Right ventricle myocardium inferior (tissue), 1 donor: ENCODE measurements at regions not wholly inside any gene's neighbourhood (a gene's known extent, or its start where the extent isn't known, plus 50 kb on each side); places are given as distances from the start of the nearest gene placed in this dataset.

Source experiments
- ATAC-seq: fragments of 200-7000 bp; cut with Tn5 transposase; one replicate; pipeline ENCODE4 v1.9.1; 2020; ENCODE audit warnings: mild to moderate bottlenecking, moderate library complexity
- DNase-seq: peaks from one replicate; pipeline ENCODE4 v3.0.0; 2021; ENCODE audit errors: missing footprints
- intact Hi-C: fragments of 100-400 bp; cut with DNase I; formaldehyde crosslinking; loops from one replicate; pipeline ENCODE4 v1.11.0; 2022
- donor health status: DM: no; HTN: yes; CAD: no; lungs with severe emphysema.

- ATAC-seq (peak; percentile 32), DNase-seq (peak; percentile 53)
- intact Hi-C loops, result no loop called here
These were observed 117.3 kb downstream of the GALR1 start for GRCh38 chr18:77366720-77367641.

- intact Hi-C loops, result no loop called here
- DNase-seq, result no peak
- ATAC-seq, result no peak
These were observed 120.0 kb downstream of the GALR1 start for GRCh38 chr18:77369644-77370043.

- DNase-seq, result no peak
- intact Hi-C loops, result no loop called here
- ATAC-seq, result peak; percentile 82
These were observed 124.2 kb downstream of the GALR1 start for GRCh38 chr18:77373730-77374445.

GRCh38 chr18:77374446-77374805 is 124.8 kb downstream of the GALR1 start:
- ATAC-seq (peak; percentile 26), DNase-seq (no peak)
- intact Hi-C loops, result no loop called here

GRCh38 chr18:77376043-77376732 is 126.5 kb downstream of the GALR1 start:
- ATAC-seq, result no peak
- intact Hi-C loops, result no loop called here
- no peak for DNase-seq

- DNase-seq (no peak), ATAC-seq (no peak)
- intact Hi-C loops, result no loop called here
These were observed 127.1 kb downstream of the GALR1 start for GRCh38 chr18:77376733-77377094.

- ATAC-seq, result no peak
- DNase-seq, result no peak
- intact Hi-C loops, result no loop called here
These were observed 128.2 kb downstream of the GALR1 start for GRCh38 chr18:77377813-77378212.

GRCh38 chr18:77379976-77380509 is 130.4 kb downstream of the GALR1 start:
- intact Hi-C loops, result no loop called here
- DNase-seq (no peak), ATAC-seq (no peak)

- intact Hi-C loops, result no loop called here
- DNase-seq, result no peak
- ATAC-seq, result no peak
These were observed 131.0 kb downstream of the GALR1 start for GRCh38 chr18:77380695-77381094.

GRCh38 chr18:77392321-77392720 is 142.7 kb downstream of the GALR1 start:
- intact Hi-C loops, result no loop called here
- ATAC-seq (no peak), DNase-seq (no peak)

GRCh38 chr18:77393519-77393918 is 143.9 kb downstream of the GALR1 start:
- no peak for DNase-seq
- intact Hi-C loops, result no loop called here
- ATAC-seq, result no peak

- ATAC-seq (no peak), DNase-seq (no peak)
- intact Hi-C loops, result no loop called here
These were observed 146.3 kb downstream of the GALR1 start for GRCh38 chr18:77395953-77396352.

GRCh38 chr18:77397056-77397455 is 147.4 kb downstream of the GALR1 start:
- no peak for DNase-seq
- intact Hi-C loops, result no loop called here

GRCh38 chr18:77397617-77398016 is 148.0 kb downstream of the GALR1 start:
- no peak for ATAC-seq
- intact Hi-C loops, result no loop called here
- DNase-seq, result no peak

More at GRCh38 chr18:77397056-77397455, 147.4 kb downstream of the GALR1 start:
- no peak for ATAC-seq

- intact Hi-C loops, result no loop called here
- ATAC-seq (no peak), DNase-seq (no peak)
These were observed 150.9 kb downstream of the GALR1 start for GRCh38 chr18:77400561-77400960.

GRCh38 chr18:77401173-77401572 is 151.5 kb downstream of the GALR1 start:
- DNase-seq (no peak), ATAC-seq (no peak)
- intact Hi-C loops, result no loop called here

- no peak for ATAC-seq
- peak; percentile 62 for DNase-seq
- intact Hi-C loops, result no loop called here
These were observed 154.4 kb downstream of the GALR1 start for GRCh38 chr18:77403969-77404535.

GRCh38 chr18:77405096-77405495 is 155.4 kb downstream of the GALR1 start:
- DNase-seq (no peak), ATAC-seq (no peak)
- intact Hi-C loops, result no loop called here

GRCh38 chr18:77407733-77408132 is 158.1 kb downstream of the GALR1 start:
- no peak for ATAC-seq
- intact Hi-C loops, result no loop called here
- no peak for DNase-seq
